NCI-H1105 treated with DMSO at 0.1 percent for 48 hours (cell line): ENCODE measurements at regions not wholly inside any gene's neighbourhood (a gene's known extent, or its start where the extent isn't known, plus 50 kb on each side); places are given as distances from the start of the nearest gene placed in this dataset.
A peak's percentile ranks its signal among the peaks of the same experiment; 100 is the strongest.

Source experiments
- DNase-seq: peaks from one replicate; lab custom pipeline; 2025; lab: John Stamatoyannopoulos, UW

DNA sequence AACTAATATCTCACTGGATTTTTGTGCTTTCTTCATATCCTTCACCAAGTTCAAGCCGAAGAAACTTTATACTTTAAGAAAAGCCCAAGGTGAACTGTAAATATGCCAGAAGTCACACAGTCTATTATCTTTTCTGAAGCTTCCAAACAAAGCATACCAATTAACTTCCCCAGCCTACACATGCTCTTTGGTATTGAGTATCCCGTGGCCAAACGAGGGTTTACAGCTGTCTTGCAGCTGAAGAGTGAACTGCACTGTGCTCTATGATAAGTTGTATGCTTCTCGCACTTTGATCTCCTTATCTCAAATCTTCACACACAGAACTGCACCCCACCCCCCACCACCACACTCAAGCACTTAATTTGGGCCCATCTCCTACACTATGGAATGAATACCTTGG lies 215.6 kb upstream of the VEPH1 start:
- no peak for DNase-seq

DNA sequence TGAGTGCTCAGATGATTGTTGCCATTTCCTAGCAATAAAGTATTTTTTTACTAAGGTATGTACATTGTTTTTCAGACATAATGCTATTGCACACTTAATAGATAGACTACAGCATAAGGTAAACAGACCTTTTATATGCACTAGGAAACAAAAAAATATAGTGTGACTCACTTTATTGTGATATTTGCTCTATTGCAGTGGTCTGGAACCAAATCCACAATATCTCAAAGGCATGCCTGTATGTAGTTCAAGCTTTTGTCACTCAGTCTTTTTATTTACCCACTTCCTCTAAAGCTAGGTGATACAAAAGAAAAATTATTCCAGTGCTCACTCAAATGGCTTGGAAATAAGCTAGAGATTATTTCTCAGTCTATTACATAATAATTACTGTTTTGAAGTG lies 209.9 kb upstream of the VEPH1 start:
- no peak for DNase-seq

DNA sequence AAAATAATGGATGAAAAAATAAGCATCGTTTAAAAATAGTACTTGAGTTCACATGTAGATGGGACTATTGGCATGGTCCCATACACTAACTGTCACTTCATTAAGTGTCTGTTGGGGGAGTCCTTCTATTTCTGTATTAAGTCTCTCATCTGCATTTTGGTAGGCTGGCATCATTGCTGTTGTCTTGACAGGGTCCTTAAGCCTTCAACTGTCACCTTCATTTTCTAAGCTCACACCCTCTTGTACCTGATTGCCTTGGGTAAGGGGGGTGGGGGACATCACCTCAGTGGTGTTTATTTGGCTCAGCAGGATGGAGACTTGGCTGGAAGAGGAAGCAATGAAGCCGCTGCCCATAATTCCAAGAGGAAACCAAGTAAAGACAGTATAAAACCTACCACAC lies 202.0 kb upstream of the VEPH1 start:
- DNase-seq = no peak

DNA sequence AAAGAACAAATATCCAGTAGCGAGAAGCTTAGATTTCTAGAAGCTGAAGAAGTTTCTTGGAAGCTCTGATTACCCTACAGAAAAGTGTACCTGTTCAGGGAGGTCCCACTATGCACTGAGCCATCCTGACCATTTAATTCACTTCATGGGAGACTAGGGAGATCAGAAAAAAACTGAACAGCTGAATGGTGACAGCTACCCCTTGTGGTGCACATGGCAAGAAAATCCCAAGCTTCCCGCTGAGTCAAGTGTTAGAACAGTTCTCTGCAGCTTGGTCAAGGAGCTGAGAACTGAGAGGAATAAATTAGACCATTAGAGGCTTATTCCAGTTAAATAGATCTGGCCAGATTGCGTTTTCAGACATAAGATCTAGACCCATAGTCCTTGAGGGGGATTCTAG lies 197.2 kb upstream of the VEPH1 start:
- no peak for DNase-seq

DNA sequence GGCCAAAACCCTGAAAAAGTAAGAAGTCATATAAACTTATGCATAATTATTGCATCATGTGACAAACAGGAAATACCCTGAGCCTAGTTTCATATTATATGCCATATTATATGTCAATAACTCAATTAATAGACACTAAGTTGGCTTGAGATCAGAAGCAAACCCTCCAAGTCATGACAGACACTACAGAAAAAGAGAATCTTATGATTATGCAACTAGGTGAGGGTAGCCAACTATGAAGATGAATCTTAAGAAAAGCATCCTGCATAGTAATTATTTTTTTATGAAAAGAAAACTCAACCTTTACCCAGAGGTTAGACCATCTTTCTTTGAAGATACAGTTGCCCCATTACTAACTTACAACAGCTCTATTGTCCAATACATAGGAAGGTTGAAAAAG lies 192.4 kb upstream of the VEPH1 start:
- no peak for DNase-seq

DNA sequence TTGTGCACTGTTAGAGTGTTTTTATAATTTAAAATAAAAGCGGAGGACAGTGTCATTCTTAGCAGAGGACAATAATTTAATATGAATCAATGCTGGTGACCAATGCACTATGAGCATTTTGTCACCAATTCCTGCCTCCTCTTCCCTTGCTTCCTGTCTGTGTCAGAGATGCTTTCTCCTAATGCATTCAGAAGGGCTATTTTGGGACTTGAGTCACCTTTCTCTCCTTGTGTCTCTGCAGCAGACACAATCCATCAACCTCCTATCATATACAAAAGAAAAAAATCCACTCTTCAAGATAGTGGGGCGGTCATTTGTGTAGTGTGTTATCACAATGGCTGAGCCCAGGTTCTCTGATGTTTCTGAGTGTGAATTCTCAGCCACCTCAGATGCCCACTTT lies 191.9 kb upstream of the VEPH1 start:
- DNase-seq = no peak

DNA sequence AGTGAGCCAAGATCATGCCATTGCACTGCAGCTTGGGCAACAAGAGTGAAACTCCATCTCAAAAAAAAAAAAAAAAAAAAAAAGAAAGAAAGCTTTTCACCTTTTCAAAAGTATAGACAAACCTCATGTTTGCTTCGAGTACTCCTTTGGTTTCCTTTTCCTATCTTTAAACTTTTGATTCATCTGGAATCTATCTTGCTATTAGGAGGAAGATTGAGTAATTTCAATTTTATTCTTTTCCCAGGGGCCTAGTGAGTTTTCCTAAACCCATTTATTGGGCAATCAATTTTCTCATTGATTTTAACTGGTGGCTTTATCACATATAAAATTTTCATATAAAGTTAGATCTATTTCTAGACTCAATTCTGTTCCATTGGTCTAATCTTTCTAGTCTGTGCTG lies 190.5 kb upstream of the VEPH1 start:
- DNase-seq = no peak

DNA sequence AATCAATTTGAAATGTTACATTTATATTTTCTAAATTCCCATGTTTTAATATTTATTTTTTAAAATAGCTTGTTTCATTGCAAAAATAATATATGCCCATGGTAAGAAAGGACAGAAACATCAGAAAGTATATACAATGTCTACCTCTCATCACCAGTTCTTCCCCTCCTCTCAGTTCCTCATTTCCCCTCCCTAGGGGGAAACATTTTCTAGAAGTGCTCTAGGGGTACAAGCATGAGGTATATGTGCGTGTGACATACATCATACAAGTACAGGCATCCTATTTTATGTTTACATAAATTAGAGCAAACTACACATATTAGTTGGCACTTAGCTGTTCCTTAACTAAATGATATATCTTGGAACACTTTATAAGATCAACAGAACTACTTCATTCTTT lies 189.3 kb upstream of the VEPH1 start:
- no peak for DNase-seq

DNA sequence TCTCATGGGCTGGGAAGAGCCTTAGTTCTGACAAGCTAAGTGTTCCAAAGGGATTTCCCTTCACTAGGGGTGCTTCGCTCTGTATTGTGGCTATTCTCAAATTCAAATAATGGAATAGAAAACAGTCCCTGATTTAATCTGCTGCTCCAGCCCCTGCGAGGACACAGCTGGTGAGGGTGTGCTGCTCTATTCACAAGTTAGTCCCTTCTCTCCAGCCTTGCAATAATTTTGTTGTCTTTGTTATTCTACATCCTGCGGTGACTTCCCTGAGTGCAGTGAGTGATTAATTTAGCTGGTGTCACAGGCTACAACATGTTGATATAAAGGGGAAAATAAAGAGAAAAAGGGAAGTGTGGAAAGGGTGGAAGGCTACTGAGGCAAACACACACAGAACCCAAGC lies 180.5 kb upstream of the VEPH1 start:
- no peak for DNase-seq

DNA sequence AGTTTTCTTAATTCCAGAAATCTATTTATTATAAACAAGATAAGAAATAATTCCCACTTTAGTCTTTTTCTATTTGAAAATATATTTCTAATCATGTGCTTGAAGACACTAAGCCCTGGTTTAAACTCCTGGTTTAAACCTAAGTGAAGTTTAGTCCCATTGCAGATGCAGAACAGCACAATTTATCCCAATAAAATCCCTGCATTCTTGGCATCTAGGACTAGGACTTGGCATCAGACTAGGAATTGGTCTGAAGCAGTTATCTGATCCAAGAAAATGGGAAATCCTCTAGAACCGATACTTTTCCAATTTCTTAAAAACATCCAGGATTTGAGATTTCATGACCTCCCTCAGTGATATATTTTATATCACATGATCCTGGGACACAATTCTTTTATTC lies 168.8 kb upstream of the VEPH1 start:
- DNase-seq = peak; percentile 43

DNA sequence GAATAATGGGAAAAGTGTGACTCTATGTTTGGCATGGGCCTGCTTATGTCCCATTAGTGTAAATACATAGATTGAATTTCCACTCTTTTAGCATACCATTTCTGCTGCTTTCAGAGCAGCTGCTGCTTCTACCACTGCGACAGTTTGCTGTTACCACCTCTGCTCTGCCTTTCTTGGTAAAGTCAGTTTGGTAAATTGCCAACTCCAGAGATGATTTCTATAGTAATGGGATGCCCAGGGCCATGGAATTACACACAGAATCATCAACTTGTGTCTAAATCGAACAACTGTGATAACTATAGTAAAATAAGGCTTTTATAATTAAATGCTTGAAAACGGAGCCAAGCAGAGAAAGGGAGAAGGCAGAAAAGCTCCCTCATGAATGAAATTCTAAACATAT lies 168.4 kb upstream of the VEPH1 start:
- peak; percentile 98 for DNase-seq

DNA sequence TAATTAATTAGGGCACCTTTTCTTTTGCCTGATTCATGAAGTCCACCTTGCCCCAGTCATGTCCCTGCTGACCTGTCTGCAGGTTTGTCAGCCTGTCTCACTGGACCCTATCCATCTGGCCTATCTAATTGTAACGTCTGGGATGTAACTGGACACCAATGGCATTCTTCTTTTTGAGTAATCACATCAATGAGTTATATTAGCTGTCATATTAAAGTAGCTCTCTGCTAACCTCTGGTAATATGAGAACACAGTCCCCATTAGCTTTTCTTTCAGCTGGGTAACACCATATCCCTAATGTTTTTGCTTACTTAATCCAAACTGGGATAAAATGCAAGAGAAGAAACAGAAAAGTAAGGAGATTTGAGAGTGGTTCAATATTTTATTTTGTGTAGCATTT lies 166.2 kb upstream of the VEPH1 start:
- peak; percentile 89 for DNase-seq

DNA sequence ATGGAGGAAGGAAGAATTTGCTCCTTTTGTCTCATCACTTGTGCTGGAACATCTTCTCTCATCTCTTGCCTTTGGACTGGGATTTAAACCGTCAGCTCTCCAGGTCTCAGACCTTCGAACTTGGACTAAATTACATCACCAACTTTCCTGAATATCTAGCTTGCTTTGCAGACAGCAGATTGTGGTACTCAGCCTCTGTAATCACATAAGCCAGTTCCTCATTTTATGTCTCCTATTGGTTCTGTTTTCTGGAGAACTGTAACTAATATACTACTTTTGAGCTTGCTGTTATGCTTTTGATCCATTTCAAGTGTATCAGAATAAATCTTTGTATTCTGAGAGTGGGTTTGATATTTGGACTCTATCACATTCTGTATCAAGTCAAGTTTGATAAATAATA lies 164.3 kb upstream of the VEPH1 start:
- DNase-seq = no peak

DNA sequence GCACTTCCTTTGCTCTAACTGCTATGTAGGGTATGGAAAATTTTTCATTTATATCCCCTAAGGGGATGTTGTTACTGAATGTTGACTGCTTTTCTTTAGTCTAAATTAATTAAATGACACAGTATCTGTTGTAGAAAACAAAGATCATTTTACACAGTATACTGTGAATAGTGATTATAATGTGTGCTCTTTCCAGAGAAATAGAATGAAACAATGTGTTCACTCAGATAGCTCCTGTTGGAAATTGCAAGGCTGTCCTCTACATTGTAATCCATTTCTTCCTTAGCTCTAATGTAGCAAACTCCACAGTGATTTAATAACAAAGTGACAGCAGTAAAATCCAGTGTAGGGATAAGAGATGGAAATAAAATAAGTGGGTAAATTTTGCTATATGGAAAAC lies 159.0 kb upstream of the VEPH1 start:
- no peak for DNase-seq

DNA sequence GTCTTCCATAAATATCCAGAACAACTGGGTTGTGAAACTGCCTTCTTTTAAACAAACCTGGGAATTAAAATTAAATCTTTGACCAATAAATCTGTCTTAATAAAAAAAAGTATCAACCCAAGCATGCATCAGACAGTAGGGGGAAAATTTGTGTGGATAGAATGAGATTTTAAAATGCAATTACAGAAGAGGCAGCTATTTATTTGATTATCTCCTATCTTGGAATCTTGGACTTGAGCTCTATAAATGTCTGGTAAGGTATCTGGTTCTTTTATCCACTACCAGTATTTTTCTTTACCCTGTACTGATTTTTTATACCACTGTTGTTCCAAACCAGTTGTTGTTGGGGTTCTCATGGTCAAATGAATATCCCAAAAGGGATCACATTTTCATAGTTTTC lies 157.6 kb upstream of the VEPH1 start:
- no peak for DNase-seq

DNA sequence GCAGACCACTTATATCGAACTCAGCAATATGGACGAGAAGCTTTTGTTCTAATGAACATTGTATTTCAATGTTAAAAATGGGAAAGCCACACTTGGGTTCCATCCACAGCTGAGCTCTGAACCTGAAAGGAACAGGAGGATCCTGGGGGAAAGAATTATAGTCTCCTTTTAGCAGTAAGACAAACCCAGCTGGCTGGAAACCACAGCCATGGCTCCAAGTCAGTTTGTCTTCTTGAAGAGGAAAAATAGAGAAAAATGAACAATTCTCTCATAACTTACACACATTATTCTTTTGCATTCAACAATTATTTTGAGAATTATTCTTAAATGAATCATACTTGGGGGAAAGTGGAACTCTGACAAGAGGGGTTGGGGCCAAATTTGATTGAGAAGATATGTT lies 149.2 kb upstream of the VEPH1 start:
- DNase-seq = no peak

DNA sequence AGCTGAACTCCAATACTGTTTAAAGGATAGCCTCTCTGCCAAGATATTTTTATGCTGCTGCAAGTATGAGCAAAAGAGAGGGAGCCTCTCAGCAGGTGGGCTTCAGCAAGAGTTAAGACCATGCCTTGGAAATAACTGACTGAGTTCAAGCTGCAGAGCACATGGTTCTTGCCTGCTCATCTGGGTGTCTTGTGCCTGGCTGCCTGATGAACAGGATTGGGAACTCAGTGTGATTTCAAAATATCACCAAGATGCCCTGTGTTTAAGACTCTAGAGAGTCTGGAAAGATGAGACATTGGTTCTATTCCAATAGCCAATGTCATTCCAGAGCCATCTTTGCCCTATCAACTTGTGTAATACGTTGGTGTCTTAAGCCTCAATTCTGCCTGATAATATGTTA lies 147.5 kb upstream of the VEPH1 start:
- no peak for DNase-seq

DNA sequence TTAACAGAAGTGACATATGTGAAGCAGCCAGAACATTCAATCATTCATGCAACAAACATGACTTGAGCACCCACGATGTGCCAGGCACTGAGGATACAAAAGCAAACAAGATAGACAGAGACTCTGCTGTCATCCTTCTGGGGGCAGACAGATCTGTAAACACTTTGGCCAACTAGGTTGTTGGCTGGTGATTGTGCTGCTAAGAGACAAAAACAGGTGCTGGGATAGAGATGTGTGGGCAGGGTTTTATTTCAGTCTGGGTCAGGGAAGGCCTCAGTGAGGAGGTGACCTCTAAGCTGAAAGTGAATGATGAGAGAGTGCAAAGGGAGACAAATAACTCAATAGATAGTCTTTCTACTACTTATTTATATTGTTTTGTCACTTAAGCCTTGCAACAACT lies 147.0 kb upstream of the VEPH1 start:
- DNase-seq = no peak

DNA sequence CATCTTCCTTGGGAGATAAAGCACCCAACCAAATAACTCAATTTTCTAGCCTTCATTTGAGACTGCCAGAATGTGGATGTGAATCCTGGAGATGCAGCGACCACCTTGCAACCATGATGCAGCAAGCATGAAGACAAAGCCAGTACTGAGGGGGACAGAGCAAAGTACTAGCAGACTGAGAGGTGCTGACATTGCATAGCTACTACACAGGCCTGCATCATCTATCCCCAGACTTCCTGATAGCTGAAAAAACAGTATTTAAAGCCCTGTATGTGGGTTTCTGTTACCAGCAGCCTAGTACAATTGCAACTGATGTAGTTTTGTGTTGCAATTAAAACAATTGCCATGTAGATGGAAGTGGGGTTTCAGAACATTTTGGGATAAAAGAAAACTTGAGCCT lies 146.3 kb upstream of the VEPH1 start:
- DNase-seq = no peak

DNA sequence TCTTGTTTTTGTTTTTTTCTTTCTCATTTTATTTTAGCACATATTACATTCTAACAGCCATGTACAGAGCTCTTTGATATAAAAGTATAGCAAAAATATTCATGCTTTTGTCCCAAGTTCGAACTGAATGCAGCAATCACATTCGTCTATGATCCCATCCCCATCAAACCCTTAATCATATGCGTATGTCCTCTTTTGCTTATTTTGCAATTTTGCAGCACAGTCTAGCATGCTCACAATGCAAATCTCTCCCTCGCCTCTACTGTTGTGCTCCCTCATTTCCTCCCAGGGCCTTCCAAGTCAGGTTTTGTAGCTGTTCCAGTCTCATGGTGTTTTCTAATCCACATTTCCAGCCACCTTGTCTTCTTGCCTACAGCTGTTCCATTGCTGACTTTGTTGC lies 144.6 kb upstream of the VEPH1 start:
- no peak for DNase-seq

DNA sequence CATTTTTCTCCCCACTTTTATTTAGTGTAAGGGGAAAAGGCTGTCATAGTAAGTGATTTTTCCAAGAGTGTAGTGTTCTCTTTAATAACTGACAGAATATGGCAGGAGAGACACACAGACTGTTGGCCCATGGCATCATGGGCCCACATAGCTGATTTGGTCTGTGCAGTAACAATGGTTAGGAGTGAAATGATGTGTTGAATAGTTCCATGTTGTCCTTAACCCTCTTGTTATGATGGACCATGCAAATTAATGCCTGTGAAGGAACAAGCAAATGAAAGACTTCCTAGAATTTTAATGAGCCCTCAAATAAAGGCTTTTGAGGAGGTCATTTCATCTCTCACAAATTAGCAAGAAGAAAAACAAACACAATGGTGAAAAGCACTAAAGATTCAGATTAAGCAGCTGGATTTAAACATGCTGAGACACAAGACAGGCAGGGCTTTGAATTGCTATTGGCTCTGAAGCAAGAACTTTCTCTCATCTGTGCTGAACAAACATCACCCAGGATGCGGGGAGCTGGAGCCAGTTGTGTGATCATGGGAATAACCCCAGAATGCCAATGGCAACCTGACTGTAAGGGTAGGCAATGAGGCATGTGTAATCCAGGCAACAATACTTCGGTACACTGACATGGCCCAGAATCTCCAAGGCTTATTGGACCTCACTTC lies 136.7 kb upstream of the VEPH1 start:
- DNase-seq = peak; percentile 33

DNA sequence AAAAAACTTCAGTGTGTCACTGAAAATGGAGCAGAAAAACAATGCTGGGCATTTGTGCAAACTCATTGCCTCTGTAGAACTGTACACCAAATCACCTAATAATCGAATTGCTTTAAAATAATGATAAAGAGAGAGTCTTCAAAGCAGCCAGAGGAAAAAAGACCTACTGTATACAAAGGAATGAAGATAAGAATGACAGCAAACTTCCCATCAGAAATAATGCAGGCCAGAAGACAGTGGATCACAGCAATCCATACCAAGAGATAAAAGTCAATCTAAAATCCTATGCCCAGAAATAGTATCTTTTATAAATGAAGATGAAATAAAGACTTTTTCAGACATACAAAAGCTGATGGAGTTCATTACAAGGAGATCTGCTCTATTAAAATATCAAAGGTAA lies 134.7 kb upstream of the VEPH1 start:
- DNase-seq = no peak

DNA sequence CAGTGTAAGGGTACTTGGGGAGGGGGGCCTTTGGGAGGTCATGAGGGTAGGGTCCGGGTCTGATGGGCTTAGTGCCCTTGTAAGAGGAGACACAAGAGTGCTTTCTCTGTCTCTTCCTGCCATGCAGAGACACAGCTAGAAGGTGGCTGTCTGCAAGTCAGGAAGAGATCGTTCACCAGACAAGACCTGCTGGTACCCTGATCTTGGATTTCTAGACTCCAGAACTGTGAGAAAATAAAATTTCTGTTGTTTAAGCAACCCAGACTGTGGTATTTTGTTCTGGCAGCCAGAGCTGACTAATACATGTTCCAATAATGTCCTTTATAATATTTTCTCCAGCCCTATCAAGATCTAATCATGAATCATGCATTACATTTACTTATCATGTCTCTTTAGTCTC lies 130.0 kb upstream of the VEPH1 start:
- no peak for DNase-seq

DNA sequence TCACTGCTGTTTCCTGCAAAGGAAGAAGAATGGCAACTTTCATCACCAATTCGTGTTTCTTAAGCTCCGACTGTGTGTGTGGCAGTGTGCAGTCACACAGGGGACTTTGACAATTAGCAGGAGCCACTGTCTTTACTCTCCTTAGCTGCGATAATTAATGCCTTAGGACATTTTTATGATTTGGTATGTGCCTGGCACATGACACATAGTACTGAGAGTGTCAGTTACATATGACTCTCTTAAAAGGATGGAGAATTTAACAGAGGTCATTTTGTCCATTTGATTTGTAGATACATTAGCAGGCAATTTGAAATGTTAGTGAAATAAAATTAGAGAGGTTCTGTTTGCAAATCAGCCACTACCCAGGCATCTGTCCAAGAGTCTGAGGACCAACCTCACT lies 128.9 kb upstream of the VEPH1 start:
- no peak for DNase-seq

DNA sequence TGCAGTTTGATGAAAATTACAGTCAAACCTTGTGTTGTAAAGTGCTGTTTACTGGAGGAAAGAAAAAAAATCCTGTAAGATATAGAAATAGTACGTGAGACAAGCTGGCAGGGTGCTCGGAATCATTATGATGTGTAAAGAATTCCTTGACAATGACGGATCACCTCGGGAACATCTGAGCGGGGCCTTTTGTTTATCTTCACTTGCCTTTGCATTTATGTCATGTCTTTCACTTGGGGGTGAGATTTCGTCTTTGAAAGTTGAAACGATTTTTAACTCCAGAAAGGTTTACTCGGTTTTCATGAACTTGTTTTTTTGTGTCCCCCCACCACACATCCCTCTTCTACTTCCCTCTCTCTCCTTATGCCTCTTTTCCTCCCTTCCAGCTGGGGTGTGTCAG lies 128.3 kb upstream of the VEPH1 start:
- no peak for DNase-seq
